Loucy (cell line): ENCODE measurements at regions not wholly inside any gene's neighbourhood (a gene's known extent, or its start where the extent isn't known, plus 50 kb on each side); places are given as distances from the start of the nearest gene placed in this dataset.
"Not testable (repeated sequence)": the region's sequence is repeated elsewhere in the genome, so short reads cannot be mapped to it uniquely, and the experiment has no call there.

ENCODE experiments used
- H2AFZ ChIP-seq: fragments of 200-600 bp; sonication (generic); 2 replicates; pipeline ENCODE4 v1.6.0; 2016; ENCODE audit warnings: antibody characterized with exemption, mild to moderate bottlenecking, low read length, moderate library complexity
- H3F3A ChIP-seq: fragments of 200-600 bp; 2 replicates; pipeline ENCODE4 v1.6.0; 2016; ENCODE audit warnings: antibody characterized with exemption, low read depth, mild to moderate bottlenecking
- H3K27me3 ChIP-seq: fragments of 200-600 bp; sonication (generic); 2 replicates; pipeline ENCODE4 v1.6.1; 2014; ENCODE audit warnings: low read length, mild to moderate bottlenecking; ENCODE audit not compliant: insufficient read depth, poor library complexity, severe bottlenecking
- H3K36me3 ChIP-seq: fragments of 200-600 bp; sonication (generic); 2 replicates; pipeline ENCODE4 v1.6.1; 2016; ENCODE audit warnings: low read length; ENCODE audit not compliant: insufficient read depth
- H3K4me1 ChIP-seq: fragments of 200-600 bp; sonication (generic); 2 replicates; pipeline ENCODE4 v1.5.1; 2014; ENCODE audit warnings: low read length, mild to moderate bottlenecking; ENCODE audit not compliant: insufficient read depth, poor library complexity, severe bottlenecking
- H3K4me2 ChIP-seq: fragments of 200-600 bp; sonication (generic); 2 replicates; pipeline ENCODE4 v1.6.0; 2014; ENCODE audit warnings: antibody characterized with exemption, low read length, low read depth, mild to moderate bottlenecking; ENCODE audit not compliant: poor library complexity, severe bottlenecking
- H3K4me3 ChIP-seq: fragments of 200-600 bp; sonication (generic); 2 replicates; pipeline ENCODE4 v1.5.1; 2014; ENCODE audit warnings: low read length, mild to moderate bottlenecking, mixed read lengths; ENCODE audit not compliant: poor library complexity, severe bottlenecking
- H3K79me2 ChIP-seq: fragments of 200-600 bp; sonication (generic); 2 replicates; pipeline ENCODE4 v1.6.1; 2014; ENCODE audit warnings: low read length; ENCODE audit not compliant: insufficient read depth
- H3K9ac ChIP-seq: fragments of 200-600 bp; sonication (generic); 2 replicates; pipeline ENCODE4 v1.6.0; 2014; ENCODE audit warnings: mild to moderate bottlenecking, low read depth, low read length, moderate library complexity; ENCODE audit not compliant: poor library complexity, severe bottlenecking
- H3K9me2 ChIP-seq: fragments of 200-600 bp; sonication (generic); replicated peaks from 2 replicates; pipeline ENCODE4 v1.6.1; 2016; ENCODE audit warnings: low read depth, low read length, mixed read lengths
- H3K9me3 ChIP-seq: fragments of 200-600 bp; sonication (generic); 2 replicates; pipeline ENCODE4 v1.6.1; 2014; ENCODE audit warnings: mild to moderate bottlenecking, antibody characterized with exemption, low read length, low read depth; ENCODE audit not compliant: insufficient read depth
- H4K20me1 ChIP-seq: fragments of 200-600 bp; sonication (generic); 2 replicates; pipeline ENCODE4 v1.6.0; 2014; ENCODE audit warnings: antibody characterized with exemption, low read length, mild to moderate bottlenecking; ENCODE audit not compliant: insufficient read depth, poor library complexity, severe bottlenecking
- CTCF ChIP-seq: fragments of 200-600 bp; sonication (generic); conservative IDR thresholded peaks from 2 replicates; pipeline ENCODE4 v1.5.1; 2014; ENCODE audit warnings: mild to moderate bottlenecking, antibody characterized with exemption, low read length
- EZH2phosphoT487 ChIP-seq: fragments of 200-600 bp; IDR thresholded peaks from 2 replicates; pipeline ENCODE4 v1.6.1; 2018; ENCODE audit warnings: antibody characterized with exemption, mild to moderate bottlenecking, moderate library complexity, borderline replicate concordance

GRCh38 chr12:105510526-105510925, 180.0 kb downstream of the C12orf75 start:
- no peaks in the 10 kb centered on the region for H3K9me3 ChIP-seq
- no peaks in the 10 kb centered on the region for H4K20me1 ChIP-seq
- no peaks in the 10 kb centered on the region for H3K9me2 ChIP-seq
- H3K27me3 ChIP-seq: no peaks in the 10 kb centered on the region
- TF ChIP-seq EZH2phosphoT487 (no peak), CTCF (no peak)
- H3F3A ChIP-seq: no peaks in the 10 kb centered on the region
- no peak overlapping the region for H3K4me3 ChIP-seq
- no peak overlapping the region for H3K4me2 ChIP-seq
- H3K79me2 ChIP-seq: no peaks in the 10 kb centered on the region
- no peak overlapping the region for H2AFZ ChIP-seq
- H3K4me1 ChIP-seq: no peaks in the 10 kb centered on the region
- H3K9ac ChIP-seq: no peak overlapping the region
- H3K36me3 ChIP-seq: no peaks in the 10 kb centered on the region

GRCh38 chr12:105512861-105513260, 182.4 kb downstream of the C12orf75 start:
- not testable (repeated sequence) for H3K9ac ChIP-seq, H3K4me1 ChIP-seq, H3F3A ChIP-seq, H3K4me3 ChIP-seq, H4K20me1 ChIP-seq, H3K4me2 ChIP-seq, H3K36me3 ChIP-seq, H3K9me3 ChIP-seq, H3K79me2 ChIP-seq, H2AFZ ChIP-seq, H3K27me3 ChIP-seq, H3K9me2 ChIP-seq

GRCh38 chr12:105522166-105522825, 191.8 kb downstream of the C12orf75 start:
- H2AFZ ChIP-seq: no peak overlapping the region
- H3K9me3 ChIP-seq: no peaks in the 10 kb centered on the region
- no peak overlapping the region for H3K4me3 ChIP-seq
- no peaks in the 10 kb centered on the region for H3K79me2 ChIP-seq
- H3F3A ChIP-seq: no peaks in the 10 kb centered on the region
- no peaks in the 10 kb centered on the region for H4K20me1 ChIP-seq
- H3K4me1 ChIP-seq: no peaks in the 10 kb centered on the region
- no peaks in the 10 kb centered on the region for H3K36me3 ChIP-seq
- H3K4me2 ChIP-seq: no peak overlapping the region
- no peak for TF ChIP-seq EZH2phosphoT487
- no peak for TF ChIP-seq CTCF
- H3K27me3 ChIP-seq: no peaks in the 10 kb centered on the region
- no peak overlapping the region for H3K9ac ChIP-seq
- H3K9me2 ChIP-seq: no peaks in the 10 kb centered on the region
